ENCODE measurements at regions not wholly inside any gene's neighbourhood (a gene's known extent, or its start where the extent isn't known, plus 50 kb on each side); places are given as distances from the start of the nearest gene placed in this dataset.

- in situ Hi-C loops (cut with MboI; ENCODE audit: low sequenced_read_pairs, unreplicated experiment): no loop called here
- TF ChIP-seq, protein P1, sequence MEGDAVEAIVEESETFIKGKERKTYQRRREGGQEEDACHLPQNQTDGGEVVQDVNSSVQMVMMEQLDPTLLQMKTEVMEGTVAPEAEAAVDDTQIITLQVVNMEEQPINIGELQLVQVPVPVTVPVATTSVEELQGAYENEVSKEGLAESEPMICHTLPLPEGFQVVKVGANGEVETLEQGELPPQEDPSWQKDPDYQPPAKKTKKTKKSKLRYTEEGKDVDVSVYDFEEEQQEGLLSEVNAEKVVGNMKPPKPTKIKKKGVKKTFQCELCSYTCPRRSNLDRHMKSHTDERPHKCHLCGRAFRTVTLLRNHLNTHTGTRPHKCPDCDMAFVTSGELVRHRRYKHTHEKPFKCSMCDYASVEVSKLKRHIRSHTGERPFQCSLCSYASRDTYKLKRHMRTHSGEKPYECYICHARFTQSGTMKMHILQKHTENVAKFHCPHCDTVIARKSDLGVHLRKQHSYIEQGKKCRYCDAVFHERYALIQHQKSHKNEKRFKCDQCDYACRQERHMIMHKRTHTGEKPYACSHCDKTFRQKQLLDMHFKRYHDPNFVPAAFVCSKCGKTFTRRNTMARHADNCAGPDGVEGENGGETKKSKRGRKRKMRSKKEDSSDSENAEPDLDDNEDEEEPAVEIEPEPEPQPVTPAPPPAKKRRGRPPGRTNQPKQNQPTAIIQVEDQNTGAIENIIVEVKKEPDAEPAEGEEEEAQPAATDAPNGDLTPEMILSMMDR (IDR thresholded peaks at IDR 0.05; ENCODE audit: borderline replicate concordance, control extremely low read depth, extremely low read depth, insufficient read depth, missing control alignments): no peak
- DNase-seq (ENCODE audit: low spot score): no peak
Measured at GRCh38 chr2:149783284-149783683, 195.7 kb upstream of the MMADHC start.

DNA sequence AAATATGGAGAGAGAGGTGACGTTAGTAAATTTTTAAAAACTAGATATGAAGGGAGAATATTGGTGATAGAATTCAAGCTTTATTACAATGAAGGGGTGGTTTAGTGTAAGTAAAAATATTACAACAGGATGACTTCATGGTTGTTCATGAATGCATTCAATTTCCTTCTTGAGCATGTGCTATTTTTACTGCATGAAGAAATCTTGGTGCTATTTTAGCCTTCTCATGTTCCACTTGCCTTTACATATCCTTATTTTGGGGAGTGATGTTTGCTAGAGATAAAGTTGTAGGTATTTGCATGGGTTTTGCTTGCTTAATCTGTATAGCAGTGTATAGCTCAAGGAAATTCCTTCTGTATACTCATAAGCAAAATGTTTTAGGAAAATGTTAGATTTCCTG lies 195.0 kb upstream of the MMADHC start:
- TF ChIP-seq, protein P1 (IDR thresholded peaks at IDR 0.05; ENCODE audit: borderline replicate concordance, control extremely low read depth, extremely low read depth, insufficient read depth, missing control alignments): no peak
- in situ Hi-C loops (cut with MboI; ENCODE audit: low sequenced_read_pairs, unreplicated experiment): no loop called here
- no peak for DNase-seq (ENCODE audit: low spot score)

- no peak for DNase-seq (ENCODE audit: low spot score)
- in situ Hi-C loops (cut with MboI; ENCODE audit: low sequenced_read_pairs, unreplicated experiment): no loop called here
- TF ChIP-seq, protein P1 (IDR thresholded peaks at IDR 0.05; ENCODE audit: borderline replicate concordance, control extremely low read depth, extremely low read depth, insufficient read depth, missing control alignments): no peak
Measured at GRCh38 chr2:149781263-149781808, 193.8 kb upstream of the MMADHC start.

- TF ChIP-seq, protein P1 (IDR thresholded peaks at IDR 0.05; ENCODE audit: borderline replicate concordance, control extremely low read depth, extremely low read depth, insufficient read depth, missing control alignments): no peak
- in situ Hi-C loops (cut with MboI; ENCODE audit: low sequenced_read_pairs, unreplicated experiment): no loop called here
- no peak for DNase-seq (ENCODE audit: low spot score)
Measured at GRCh38 chr2:149773006-149773405, 185.4 kb upstream of the MMADHC start.

DNA sequence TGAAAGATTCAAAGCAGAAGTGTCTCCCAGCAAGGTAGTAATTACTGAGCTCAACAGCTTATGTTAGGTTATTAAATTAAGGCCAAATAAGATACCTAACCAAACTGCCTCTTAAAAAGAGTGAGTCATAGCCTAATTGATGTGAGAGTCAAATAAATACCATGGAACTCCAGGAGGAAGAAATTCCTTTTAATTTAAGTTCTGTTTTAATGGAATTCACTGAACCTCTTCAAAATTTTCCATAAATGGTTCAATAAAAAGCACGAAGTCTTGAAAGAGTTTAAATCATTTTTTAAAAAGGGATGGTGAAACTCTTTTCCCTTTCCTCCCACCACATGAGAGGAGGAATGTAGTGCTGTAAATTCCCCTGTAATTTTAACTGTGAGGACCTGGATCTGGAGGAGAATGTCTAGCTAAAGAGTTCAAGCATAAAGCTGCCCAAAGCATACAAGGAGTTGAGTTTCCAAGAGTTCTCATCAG lies 180.8 kb upstream of the MMADHC start:
- in situ Hi-C loops (cut with MboI; ENCODE audit: low sequenced_read_pairs, unreplicated experiment): no loop called here
- TF ChIP-seq, protein P1 (IDR thresholded peaks at IDR 0.05; ENCODE audit: borderline replicate concordance, control extremely low read depth, extremely low read depth, insufficient read depth, missing control alignments): no peak
- no peak for DNase-seq (ENCODE audit: low spot score)

DNA sequence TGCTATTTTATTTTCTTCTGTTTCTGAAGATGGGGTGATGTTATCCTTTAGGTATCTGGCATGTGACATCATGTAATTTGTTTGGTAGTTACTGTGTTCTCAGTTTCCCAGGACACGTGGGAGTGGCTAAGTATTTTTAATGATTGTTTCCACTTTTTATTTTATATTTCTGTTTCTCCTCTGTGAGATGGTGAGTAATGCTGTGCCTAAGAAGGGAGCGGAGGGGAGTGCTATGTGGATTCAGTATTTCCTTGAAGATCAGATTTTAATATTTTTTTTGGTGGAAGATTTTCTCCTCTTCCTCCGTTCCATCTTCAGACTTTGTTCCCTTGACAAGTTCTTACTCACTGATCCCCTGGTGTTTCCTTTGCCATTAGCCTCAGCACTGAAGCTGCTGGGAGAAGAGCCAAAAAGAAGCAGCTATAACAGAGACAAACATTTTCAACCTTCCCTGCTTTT lies 180.0 kb upstream of the MMADHC start:
- DNase-seq (ENCODE audit: low spot score): no peak
- in situ Hi-C loops (cut with MboI; ENCODE audit: low sequenced_read_pairs, unreplicated experiment): no loop called here
- TF ChIP-seq, protein P1 (IDR thresholded peaks at IDR 0.05; ENCODE audit: borderline replicate concordance, control extremely low read depth, extremely low read depth, insufficient read depth, missing control alignments): no peak
